ENCODE measurements at regions not wholly inside any gene's neighbourhood (a gene's known extent, or its start where the extent isn't known, plus 50 kb on each side); places are given as distances from the start of the nearest gene placed in this dataset.

DNA sequence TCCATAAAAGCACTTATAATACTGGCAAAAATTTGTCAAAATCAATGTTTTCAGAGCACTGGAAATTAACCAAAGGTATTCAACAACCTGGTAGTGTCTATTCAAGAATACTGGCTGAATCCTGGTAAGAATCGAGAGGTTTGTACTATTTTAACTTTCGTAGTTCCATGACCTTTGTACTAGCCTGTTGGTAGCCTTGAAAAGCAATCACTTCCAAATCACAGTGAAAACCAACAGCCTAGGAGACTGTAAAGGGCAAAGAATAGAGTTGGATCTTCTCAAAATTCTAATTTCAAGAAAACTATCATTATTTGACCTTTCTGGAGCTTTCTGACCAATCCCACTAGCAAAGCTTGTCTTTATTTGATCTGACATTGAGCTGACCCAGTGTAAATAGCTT lies 64.8 kb upstream of the CCDC178 start:
- TF ChIP-seq CTCF (conservative IDR thresholded peaks at IDR 0.05 in 1 of 2, IDR thresholded peaks at IDR 0.05 in 1 of 2; ENCODE audit: low read depth in 1 of 2, low read length in 2 of 2) (no peak), EZH2 (IDR thresholded peaks at IDR 0.05; ENCODE audit: low read length, missing control alignments) (no peak)

All from fibroblast of lung (primary cell).